ENCODE measurements at regions not wholly inside any gene's neighbourhood (a gene's known extent, or its start where the extent isn't known, plus 50 kb on each side); places are given as distances from the start of the nearest gene placed in this dataset.

DNA sequence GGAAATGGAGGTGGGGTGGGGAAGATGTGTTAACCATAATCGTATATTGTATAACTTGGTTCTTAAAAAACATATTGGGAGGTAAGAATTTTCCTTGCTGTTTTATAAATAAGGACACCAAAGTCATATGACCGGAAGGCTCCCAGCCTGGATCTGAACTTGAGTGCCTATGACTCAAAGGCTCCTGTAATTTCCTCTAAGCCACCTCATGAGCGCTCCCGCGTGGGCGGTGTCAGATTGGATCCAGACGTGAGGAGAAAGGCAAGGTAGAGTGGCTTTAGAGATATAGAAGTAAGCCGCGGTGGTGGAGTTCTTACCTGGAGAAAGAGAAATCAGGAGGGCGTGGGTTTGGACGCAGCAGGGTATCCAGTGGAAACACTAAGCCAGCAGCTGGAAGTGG is 196.2 kb upstream of the NLRP1 start:
- Histone ChIP-seq H3K9me3 (no peaks in the 10 kb centered on the region), H3K27me3 (replicated peaks; ENCODE audit: insufficient read depth) (no peaks in the 10 kb centered on the region), H3K36me3 (no peaks in the 10 kb centered on the region), H3K27ac (no peak overlapping the region), H3K4me3 (no peak overlapping the region), H3K4me1 (replicated peaks) (no peaks in the 10 kb centered on the region)
- DNase-seq (ENCODE audit: low spot score) = no peak
- no peak for TF ChIP-seq POLR2A (IDR thresholded peaks at IDR 0.05)
- TF ChIP-seq, protein P1, sequence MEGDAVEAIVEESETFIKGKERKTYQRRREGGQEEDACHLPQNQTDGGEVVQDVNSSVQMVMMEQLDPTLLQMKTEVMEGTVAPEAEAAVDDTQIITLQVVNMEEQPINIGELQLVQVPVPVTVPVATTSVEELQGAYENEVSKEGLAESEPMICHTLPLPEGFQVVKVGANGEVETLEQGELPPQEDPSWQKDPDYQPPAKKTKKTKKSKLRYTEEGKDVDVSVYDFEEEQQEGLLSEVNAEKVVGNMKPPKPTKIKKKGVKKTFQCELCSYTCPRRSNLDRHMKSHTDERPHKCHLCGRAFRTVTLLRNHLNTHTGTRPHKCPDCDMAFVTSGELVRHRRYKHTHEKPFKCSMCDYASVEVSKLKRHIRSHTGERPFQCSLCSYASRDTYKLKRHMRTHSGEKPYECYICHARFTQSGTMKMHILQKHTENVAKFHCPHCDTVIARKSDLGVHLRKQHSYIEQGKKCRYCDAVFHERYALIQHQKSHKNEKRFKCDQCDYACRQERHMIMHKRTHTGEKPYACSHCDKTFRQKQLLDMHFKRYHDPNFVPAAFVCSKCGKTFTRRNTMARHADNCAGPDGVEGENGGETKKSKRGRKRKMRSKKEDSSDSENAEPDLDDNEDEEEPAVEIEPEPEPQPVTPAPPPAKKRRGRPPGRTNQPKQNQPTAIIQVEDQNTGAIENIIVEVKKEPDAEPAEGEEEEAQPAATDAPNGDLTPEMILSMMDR (IDR thresholded peaks at IDR 0.05) = no peak
- no peak for TF ChIP-seq POLR2AphosphoS5 (IDR thresholded peaks at IDR 0.05)
- intact Hi-C loops (cut with DNase I) = no loop called here
- 82% methylated on average over 11 of the region's 11 CpGs for WGBS

DNA sequence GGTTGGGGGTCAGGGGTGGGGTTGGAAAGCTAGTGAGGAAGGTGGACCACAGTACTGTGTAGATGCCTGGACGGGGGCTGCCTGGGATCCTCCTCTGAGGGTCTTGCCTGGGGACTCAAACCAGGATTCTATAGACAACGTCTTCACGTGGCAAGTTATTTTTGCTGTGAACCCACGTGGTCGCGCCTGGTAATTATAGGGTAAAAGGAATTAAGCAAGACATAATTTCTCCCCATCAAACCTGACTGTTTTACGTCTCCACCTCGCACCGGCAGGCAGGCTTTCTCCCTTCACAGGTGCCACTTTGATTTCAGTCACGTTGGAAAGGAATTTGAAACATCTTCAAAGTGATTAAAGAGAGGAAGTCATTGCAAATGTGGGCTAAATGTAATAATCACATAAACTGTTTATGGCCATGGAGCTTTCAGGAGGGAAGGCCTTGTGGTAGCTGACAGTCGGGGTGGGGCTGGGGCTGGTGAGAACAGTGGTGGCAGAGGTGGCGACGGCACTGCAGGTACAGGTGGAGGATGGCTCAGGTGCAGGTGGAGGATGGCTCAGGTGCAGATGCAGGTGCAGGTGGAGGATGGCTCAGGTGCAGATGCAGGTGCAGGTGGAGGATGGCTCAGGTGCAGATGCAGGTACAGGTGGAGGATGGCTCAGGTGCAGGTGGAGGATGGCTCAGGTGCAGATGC is 197.1 kb upstream of the NLRP1 start:
- no peak overlapping the region for H3K27ac ChIP-seq
- intact Hi-C loops (cut with DNase I) = no loop called here

DNA sequence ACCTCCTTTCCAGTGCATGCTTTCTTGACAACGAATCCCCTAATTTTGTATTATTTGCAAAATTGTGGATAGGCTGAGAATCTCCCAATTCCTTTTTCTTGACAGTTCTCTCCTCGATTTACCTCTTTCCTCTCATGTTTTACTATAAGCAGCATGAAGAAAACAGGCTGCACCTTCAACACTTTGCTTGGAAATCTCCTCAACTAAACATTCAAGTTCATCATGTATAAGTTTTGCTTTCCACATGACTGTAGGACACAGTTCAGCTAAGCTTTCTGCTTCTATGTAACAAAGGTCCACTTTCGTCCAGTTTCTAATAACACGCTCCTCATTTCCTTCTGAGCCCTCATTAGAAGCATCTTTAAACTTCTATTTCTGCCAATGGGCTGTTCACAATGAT is 199.0 kb upstream of the NLRP1 start:
- TF ChIP-seq, protein P1 (IDR thresholded peaks at IDR 0.05) = no peak
- TF ChIP-seq POLR2A (IDR thresholded peaks at IDR 0.05) (no peak), POLR2AphosphoS5 (IDR thresholded peaks at IDR 0.05) (no peak)
- Histone ChIP-seq H3K4me1 (replicated peaks) (no peaks in the 10 kb centered on the region), H3K36me3 (no peaks in the 10 kb centered on the region), H3K27me3 (replicated peaks; ENCODE audit: insufficient read depth) (no peaks in the 10 kb centered on the region), H3K9me3 (no peaks in the 10 kb centered on the region), H3K4me3 (no peak overlapping the region), H3K27ac (no peak overlapping the region)
- WGBS = 90% methylated on average over 4 of the region's 4 CpGs
- intact Hi-C loops (cut with DNase I) = no loop called here
- no peak for DNase-seq (ENCODE audit: low spot score)

More for the DNA sequence above, 197.1 kb upstream of the NLRP1 start:
- no peak for DNase-seq (ENCODE audit: low spot score)
- no peaks in the 10 kb centered on the region for H3K36me3 ChIP-seq
- TF ChIP-seq POLR2A (IDR thresholded peaks at IDR 0.05) = no peak
- TF ChIP-seq, protein P1 (IDR thresholded peaks at IDR 0.05) = no peak
- no peak for TF ChIP-seq POLR2AphosphoS5 (IDR thresholded peaks at IDR 0.05)
- H3K27me3 ChIP-seq (replicated peaks; ENCODE audit: insufficient read depth) = no peaks in the 10 kb centered on the region
- no peaks in the 10 kb centered on the region for H3K4me1 ChIP-seq (replicated peaks)
- no peak overlapping the region for H3K4me3 ChIP-seq
- no peaks in the 10 kb centered on the region for H3K9me3 ChIP-seq
- WGBS = 33% methylated on average over 13 of the region's 13 CpGs

DNA sequence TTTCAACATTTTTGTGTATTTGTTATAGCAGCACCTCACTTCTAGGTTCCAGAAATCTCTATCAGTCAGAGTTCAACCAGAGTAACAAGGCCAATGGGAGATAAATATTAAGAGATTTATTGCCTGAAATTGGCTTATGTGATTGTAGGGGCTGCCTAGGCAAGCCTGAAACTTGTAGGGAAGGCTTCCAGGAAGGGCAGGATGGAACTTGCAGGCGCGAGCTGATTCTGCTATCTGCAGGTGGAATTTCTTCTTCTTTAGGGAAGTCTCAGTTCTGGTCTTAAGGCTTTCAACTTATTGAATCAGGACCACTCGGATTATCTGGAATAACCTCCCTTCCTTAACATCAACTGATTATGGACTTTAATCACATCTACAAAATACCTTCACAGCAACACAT is 199.5 kb upstream of the NLRP1 start:
- H3K9me3 ChIP-seq = no peaks in the 10 kb centered on the region
- 45% methylated on average over 3 of the region's 3 CpGs for WGBS
- H3K27ac ChIP-seq = no peak overlapping the region
- H3K27me3 ChIP-seq (replicated peaks; ENCODE audit: insufficient read depth) = no peaks in the 10 kb centered on the region
- H3K36me3 ChIP-seq = no peaks in the 10 kb centered on the region
- H3K4me1 ChIP-seq (replicated peaks) = no peaks in the 10 kb centered on the region
- TF ChIP-seq POLR2A (IDR thresholded peaks at IDR 0.05) (no peak), POLR2AphosphoS5 (IDR thresholded peaks at IDR 0.05) (no peak)
- TF ChIP-seq, protein P1 (IDR thresholded peaks at IDR 0.05) = no peak
- no peak for DNase-seq (ENCODE audit: low spot score)
- intact Hi-C loops (cut with DNase I) = no loop called here
- no peak overlapping the region for H3K4me3 ChIP-seq

DNA sequence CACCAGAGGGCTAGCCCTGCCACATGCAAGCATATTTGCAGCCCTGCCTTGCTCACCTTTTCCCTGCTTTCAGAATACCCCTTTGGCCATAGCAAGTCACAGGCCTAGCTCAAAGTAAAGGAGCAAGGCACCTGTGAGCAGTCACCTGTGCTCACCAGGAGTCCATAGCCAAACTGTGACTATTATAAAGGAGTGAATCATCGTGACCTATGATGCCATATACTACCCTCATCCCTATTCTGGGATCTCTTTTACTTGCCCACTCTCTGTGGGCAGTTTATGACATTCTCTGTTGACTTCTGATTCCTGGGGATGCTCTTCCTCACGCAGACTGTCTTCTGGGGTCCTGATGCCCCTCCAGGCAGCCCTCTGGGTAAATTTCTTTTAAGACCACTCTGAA is 200.5 kb upstream of the NLRP1 start:
- Histone ChIP-seq H3K27me3 (replicated peaks; ENCODE audit: insufficient read depth) (no peaks in the 10 kb centered on the region), H3K4me3 (no peak overlapping the region), H3K36me3 (no peaks in the 10 kb centered on the region), H3K4me1 (replicated peaks) (no peaks in the 10 kb centered on the region), H3K27ac (no peak overlapping the region), H3K9me3 (no peaks in the 10 kb centered on the region)
- TF ChIP-seq POLR2A (IDR thresholded peaks at IDR 0.05) (no peak), POLR2AphosphoS5 (IDR thresholded peaks at IDR 0.05) (no peak)
- TF ChIP-seq, protein P1 (IDR thresholded peaks at IDR 0.05) = no peak
- 86% methylated on average over 2 of the region's 2 CpGs for WGBS
- intact Hi-C loops (cut with DNase I) = no loop called here
- DNase-seq (ENCODE audit: low spot score) = no peak

All from prostate gland (tissue), 2 donors.